ENCODE measurements at regions not wholly inside any gene's neighbourhood (a gene's known extent, or its start where the extent isn't known, plus 50 kb on each side); places are given as distances from the start of the nearest gene placed in this dataset.

GRCh38 chr2:225999692-226000091, 600.2 kb downstream of the NYAP2 start:
- no peak for TF ChIP-seq CTCF (conservative IDR thresholded peaks at IDR 0.05; ENCODE audit: low read depth, low read length)
- no peak for TF ChIP-seq EZH2 (IDR thresholded peaks at IDR 0.05; ENCODE audit: borderline replicate concordance, low read depth, low read length, poor library complexity, severe bottlenecking)

Measured in A673 (cell line).